Astrocyte (in vitro differentiated cells and primary cell): ENCODE measurements at regions not wholly inside any gene's neighbourhood (a gene's known extent, or its start where the extent isn't known, plus 50 kb on each side); places are given as distances from the start of the nearest gene placed in this dataset.

Experiments used
- EZH2 ChIP-seq: IDR thresholded peaks from 2 replicates; pipeline ENCODE4 v1.6.1; 2012; ENCODE audit warnings: mild to moderate bottlenecking, low read length, inconsistent platforms; ENCODE audit not compliant: insufficient read depth
- TF ChIP-seq, protein P1 (sequence below): IDR thresholded peaks from 2 replicates; pipeline ENCODE4 v1.5.1; 2011; ENCODE audit warnings: low read depth, mild to moderate bottlenecking, inconsistent platforms, low read length, moderate library complexity; ENCODE audit not compliant: insufficient read depth

GRCh38 chr12:115037830-115038229 lies 353.9 kb upstream of the TBX3 start:
- TF ChIP-seq, protein P1, sequence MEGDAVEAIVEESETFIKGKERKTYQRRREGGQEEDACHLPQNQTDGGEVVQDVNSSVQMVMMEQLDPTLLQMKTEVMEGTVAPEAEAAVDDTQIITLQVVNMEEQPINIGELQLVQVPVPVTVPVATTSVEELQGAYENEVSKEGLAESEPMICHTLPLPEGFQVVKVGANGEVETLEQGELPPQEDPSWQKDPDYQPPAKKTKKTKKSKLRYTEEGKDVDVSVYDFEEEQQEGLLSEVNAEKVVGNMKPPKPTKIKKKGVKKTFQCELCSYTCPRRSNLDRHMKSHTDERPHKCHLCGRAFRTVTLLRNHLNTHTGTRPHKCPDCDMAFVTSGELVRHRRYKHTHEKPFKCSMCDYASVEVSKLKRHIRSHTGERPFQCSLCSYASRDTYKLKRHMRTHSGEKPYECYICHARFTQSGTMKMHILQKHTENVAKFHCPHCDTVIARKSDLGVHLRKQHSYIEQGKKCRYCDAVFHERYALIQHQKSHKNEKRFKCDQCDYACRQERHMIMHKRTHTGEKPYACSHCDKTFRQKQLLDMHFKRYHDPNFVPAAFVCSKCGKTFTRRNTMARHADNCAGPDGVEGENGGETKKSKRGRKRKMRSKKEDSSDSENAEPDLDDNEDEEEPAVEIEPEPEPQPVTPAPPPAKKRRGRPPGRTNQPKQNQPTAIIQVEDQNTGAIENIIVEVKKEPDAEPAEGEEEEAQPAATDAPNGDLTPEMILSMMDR, result no peak
- no peak for TF ChIP-seq EZH2
